OCI-LY7 (cell line): ENCODE measurements at regions not wholly inside any gene's neighbourhood (a gene's known extent, or its start where the extent isn't known, plus 50 kb on each side); places are given as distances from the start of the nearest gene placed in this dataset.

Source experiments
- BruUV-seq: library from RNA; stranded (reverse); fragments of 400-500 nt; replicated peaks from 2 replicates; lab custom pipeline; 2021; lab: Mats Ljungman, UMichigan
- CTCF ChIA-PET: fragments of 300-600 bp; sonication (Branson Sonifier 250); formaldehyde crosslinking; loops from one replicate; lab custom pipeline; 2022; ENCODE audit warnings: antibody characterized with exemption; ENCODE audit not compliant: unreplicated experiment; lab: Charles Lee
- POLR2A ChIA-PET: fragments of 300-600 bp; sonication (Branson Sonifier 250); formaldehyde crosslinking; loops from one replicate; lab custom pipeline; 2022; ENCODE audit warnings: antibody characterized with exemption; lab: Charles Lee
- DNase-seq: peaks from one replicate; pipeline ENCODE4 v3.0.0-alpha.2; 2015; ENCODE audit warnings: low spot score
- H2AFZ ChIP-seq: fragments of 200-600 bp; sonication (generic), shearing (Covaris generic); 2 replicates; pipeline ENCODE4 v1.6.1; 2014; ENCODE audit warnings: mild to moderate bottlenecking, antibody characterized with exemption, low read length, moderate library complexity
- H3K27ac ChIP-seq: fragments of 200-600 bp; sonication (generic); 2 replicates; pipeline ENCODE4 v1.5.1; 2014; ENCODE audit warnings: mixed run types, low read depth, mild to moderate bottlenecking, moderate library complexity, low read length, inconsistent platforms; ENCODE audit not compliant: poor library complexity, severe bottlenecking
- H3K36me3 ChIP-seq: fragments of 200-600 bp; sonication (generic); 2 replicates; pipeline ENCODE4 v1.6.1; 2014; ENCODE audit warnings: mild to moderate bottlenecking, antibody characterized with exemption, low read length, moderate library complexity, mixed read lengths; ENCODE audit not compliant: insufficient read depth
- H3K4me1 ChIP-seq: fragments of 200-600 bp; sonication (generic); 2 replicates; pipeline ENCODE4 v1.5.1; 2014; ENCODE audit warnings: mild to moderate bottlenecking, low read length; ENCODE audit not compliant: insufficient read depth, poor library complexity, severe bottlenecking
- H3K4me2 ChIP-seq: fragments of 200-600 bp; sonication (generic); 2 replicates; pipeline ENCODE4 v1.6.1; 2014; ENCODE audit warnings: mild to moderate bottlenecking, low read length
- H3K4me3 ChIP-seq: fragments of 200-600 bp; sonication (generic); 2 replicates; pipeline ENCODE4 v1.5.1; 2014; ENCODE audit warnings: mild to moderate bottlenecking, low read depth, low read length; ENCODE audit not compliant: poor library complexity, severe bottlenecking
- H3K79me2 ChIP-seq: fragments of 200-600 bp; sonication (generic); 2 replicates; pipeline ENCODE4 v1.6.1; 2016; ENCODE audit warnings: low read depth, mild to moderate bottlenecking, low read length, moderate library complexity, mixed read lengths; ENCODE audit not compliant: insufficient read depth
- H3K9me2 ChIP-seq: fragments of 200-600 bp; sonication (generic); 2 replicates; pipeline ENCODE4 v1.6.1; 2016; ENCODE audit warnings: mild to moderate bottlenecking, low read length, mixed read lengths; ENCODE audit not compliant: insufficient read depth
- H3K9me3 ChIP-seq: fragments of 200-600 bp; sonication (generic); 2 replicates; pipeline ENCODE4 v1.6.1; 2014; ENCODE audit warnings: mild to moderate bottlenecking, mixed run types, low read length, mixed read lengths
- H4K20me1 ChIP-seq: fragments of 200-600 bp; sonication (generic); 2 replicates; pipeline ENCODE4 v1.6.1; 2014; ENCODE audit warnings: mild to moderate bottlenecking, antibody characterized with exemption, low read length, moderate library complexity, mixed read lengths; ENCODE audit not compliant: insufficient read depth
- CTCF ChIP-seq: fragments of 200-600 bp; sonication (generic); conservative IDR thresholded peaks from 2 replicates; pipeline ENCODE4 v1.5.1; 2014; ENCODE audit warnings: mild to moderate bottlenecking, antibody characterized with exemption, low read length, moderate library complexity, mixed read lengths
- EZH2phosphoT487 ChIP-seq: fragments of 200-600 bp; sonication (generic); IDR thresholded peaks from 2 replicates; pipeline ENCODE4 v1.6.1; 2018; ENCODE audit warnings: low read depth, borderline replicate concordance, mild to moderate bottlenecking, mixed run types, antibody characterized with exemption, low read length, moderate library complexity, mixed read lengths
- intact Hi-C: fragments of 100-400 bp; cut with micrococcal nuclease; formaldehyde crosslinking; loops from one replicate; pipeline ENCODE4 v1.10.0; 2022; ENCODE audit not compliant: unreplicated experiment

DNA sequence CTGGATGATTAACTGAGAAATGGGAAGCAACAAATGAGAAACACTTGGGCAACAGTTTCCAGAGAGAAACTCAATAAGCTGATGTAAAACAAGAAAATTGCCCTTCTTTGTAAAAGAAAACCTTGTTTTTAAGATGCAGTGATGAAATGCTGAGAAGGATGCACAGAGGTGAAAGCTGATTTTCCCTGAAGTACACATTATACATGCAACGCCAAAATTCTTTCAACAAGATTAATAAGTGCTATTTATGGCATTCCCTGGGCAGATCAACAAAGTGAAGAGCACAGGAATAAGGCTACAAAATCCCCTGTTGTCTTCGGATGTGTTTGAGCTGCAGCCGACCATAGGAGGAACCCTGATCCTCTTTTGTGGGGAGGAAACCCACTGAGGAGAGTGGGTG, 208.0 kb upstream of the ANKH start:
- no peaks in the 10 kb centered on the region for H4K20me1 ChIP-seq
- H3K79me2 ChIP-seq = no peaks in the 10 kb centered on the region
- no peak overlapping the region for H2AFZ ChIP-seq
- intact Hi-C loops = no loop called here
- ChIA-PET CTCF (no interaction called here), POLR2A (interaction anchor here (0.6 to 1.7 kb wide), 3 partner anchors 10 to 893 kb away, joined by 3 read pairs; no protein-coding TSS in a partner anchor)
- no peaks in the 10 kb centered on the region for H3K9me2 ChIP-seq
- no peaks in the 10 kb centered on the region for H3K36me3 ChIP-seq
- H3K4me2 ChIP-seq = no peak overlapping the region
- H3K4me3 ChIP-seq = no peak overlapping the region
- H3K4me1 ChIP-seq = no peaks in the 10 kb centered on the region
- H3K9me3 ChIP-seq = no peaks in the 10 kb centered on the region
- H3K27ac ChIP-seq = no peak overlapping the region
- DNase-seq = no peak
- no TSS peak for BruUV-seq
- TF ChIP-seq CTCF = no peak

- Histone ChIP-seq H3K36me3 (no peaks in the 10 kb centered on the region), H3K27ac (no peak overlapping the region), H3K9me3 (no peaks in the 10 kb centered on the region), H4K20me1 (no peaks in the 10 kb centered on the region), H3K79me2 (no peaks in the 10 kb centered on the region), H3K4me1 (no peaks in the 10 kb centered on the region), H3K4me3 (no peak overlapping the region), H3K4me2 (no peak overlapping the region), H3K9me2 (no peaks in the 10 kb centered on the region), H2AFZ (no peak overlapping the region)
- DNase-seq = no peak
- TF ChIP-seq CTCF = no peak
- TF ChIP-seq EZH2phosphoT487 = no peak
- intact Hi-C loops = no loop called here
- CTCF ChIA-PET = no interaction called here
- POLR2A ChIA-PET = no interaction called here
- BruUV-seq = no TSS peak
Observed at GRCh38 chr5:15074651-15075050, 203.1 kb upstream of the ANKH start.

- Histone ChIP-seq H3K4me1 (no peaks in the 10 kb centered on the region), H2AFZ (no peak overlapping the region), H3K4me3 (no peak overlapping the region), H3K36me3 (no peaks in the 10 kb centered on the region), H3K27ac (no peak overlapping the region), H3K4me2 (no peak overlapping the region), H4K20me1 (no peaks in the 10 kb centered on the region), H3K9me2 (no peaks in the 10 kb centered on the region), H3K9me3 (no peaks in the 10 kb centered on the region), H3K79me2 (no peaks in the 10 kb centered on the region)
- DNase-seq = peak; percentile 1
- POLR2A ChIA-PET = no interaction called here
- BruUV-seq = no TSS peak
- TF ChIP-seq EZH2phosphoT487 = no peak
- TF ChIP-seq CTCF = no peak
- intact Hi-C loops = no loop called here
- CTCF ChIA-PET = no interaction called here
Observed at GRCh38 chr5:15073453-15073852, 201.9 kb upstream of the ANKH start.
